PC-3 (cell line): ENCODE measurements at regions not wholly inside any gene's neighbourhood (a gene's known extent, or its start where the extent isn't known, plus 50 kb on each side); places are given as distances from the start of the nearest gene placed in this dataset.

ENCODE experiments used
- ATAC-seq: fragments of 200-7000 bp; cut with Tn5 transposase; 2 replicates; pipeline ENCODE4 v1.9.1; 2020; ENCODE audit warnings: mild to moderate bottlenecking, moderate library complexity
- BruUV-seq: library from RNA; stranded (reverse); fragments of 400-500 nt; replicated peaks from 2 replicates; lab custom pipeline; 2021; lab: Mats Ljungman, UMichigan
- CTCF ChIA-PET: fragments of 300-600 bp; sonication (Branson Sonifier 250); formaldehyde crosslinking; loops from one replicate; lab custom pipeline; 2022; ENCODE audit warnings: antibody characterized with exemption; lab: Charles Lee
- POLR2A ChIA-PET: fragments of 300-600 bp; sonication (Branson Sonifier 250); formaldehyde crosslinking; loops from one replicate; lab custom pipeline; 2022; ENCODE audit warnings: antibody characterized with exemption; ENCODE audit not compliant: unreplicated experiment; lab: Charles Lee
- DNase-seq: peaks from one replicate; pipeline ENCODE4 v3.0.0-alpha.2; 2015
- H2AFZ ChIP-seq: fragments of 300-600 bp; sonication (generic); 2 replicates; pipeline ENCODE4 v1.6.0; 2016; ENCODE audit warnings: antibody characterized with exemption, low read length
- H3F3A ChIP-seq: fragments of 300-600 bp; sonication (generic); one replicate; pipeline ENCODE4 v1.6.0; 2017; ENCODE audit warnings: antibody characterized with exemption, low read length, control low read depth, mild to moderate bottlenecking; ENCODE audit not compliant: unreplicated experiment
- H3K27ac ChIP-seq: fragments of 300-600 bp; sonication (generic); 2 replicates; pipeline ENCODE4 v1.5.1; 2016; ENCODE audit warnings: mild to moderate bottlenecking, low read length
- H3K27me3 ChIP-seq: fragments of 300-600 bp; sonication (generic); 2 replicates; pipeline ENCODE4 v1.6.1; 2016; ENCODE audit warnings: low read length, mixed read lengths
- H3K36me3 ChIP-seq: fragments of 300-600 bp; sonication (generic); 2 replicates; pipeline ENCODE4 v1.6.1; 2016; ENCODE audit warnings: low read depth, mixed run types, low read length, mixed read lengths
- H3K4me1 ChIP-seq: fragments of 300-600 bp; sonication (generic); 2 replicates; pipeline ENCODE4 v1.5.1; 2016; ENCODE audit warnings: low read length; ENCODE audit not compliant: insufficient read depth
- H3K4me2 ChIP-seq: fragments of 300-600 bp; sonication (generic); 2 replicates; pipeline ENCODE4 v1.6.0; 2016; ENCODE audit warnings: low read length
- H3K4me3 ChIP-seq: fragments of 300-600 bp; sonication (generic); 2 replicates; pipeline ENCODE4 v1.5.1; 2016; ENCODE audit warnings: mild to moderate bottlenecking, low read length, mixed read lengths
- H3K79me2 ChIP-seq: fragments of 300-600 bp; sonication (generic); 2 replicates; pipeline ENCODE4 v1.6.1; 2017; ENCODE audit warnings: low read length, mixed read lengths
- H3K9ac ChIP-seq: fragments of 300-600 bp; sonication (generic); 2 replicates; pipeline ENCODE4 v1.6.0; 2016; ENCODE audit warnings: mild to moderate bottlenecking, low read length
- H3K9me2 ChIP-seq: fragments of 300-600 bp; sonication (generic); replicated peaks from 2 replicates; pipeline ENCODE4 v1.6.1; 2016; ENCODE audit warnings: mixed run types, low read length, mixed read lengths
- H3K9me3 ChIP-seq: fragments of 300-600 bp; sonication (generic); 2 replicates; pipeline ENCODE4 v1.6.1; 2016; ENCODE audit warnings: low read length, mixed read lengths
- H4K20me1 ChIP-seq: fragments of 300-600 bp; sonication (generic); 2 replicates; pipeline ENCODE4 v1.6.1; 2016; ENCODE audit warnings: low read length, mixed read lengths
- EZH2 ChIP-seq: fragments of 300-600 bp; sonication (generic); IDR thresholded peaks from one replicate; pipeline ENCODE4 v1.6.1; 2017; ENCODE audit warnings: antibody characterized with exemption, mild to moderate bottlenecking, low read length; ENCODE audit not compliant: unreplicated experiment
- EZH2phosphoT487 ChIP-seq: fragments of 300-600 bp; sonication (generic); IDR thresholded peaks from 2 replicates; pipeline ENCODE4 v1.6.1; 2018; ENCODE audit warnings: mild to moderate bottlenecking, antibody characterized with exemption, low read length, borderline replicate concordance
- intact Hi-C: fragments of 100-400 bp; cut with micrococcal nuclease; formaldehyde crosslinking; loops from 2 replicates; pipeline ENCODE4 v1.9.0; 2023
- TF ChIP-seq, protein P1 (sequence below): fragments of 300-600 bp; sonication (generic); conservative IDR thresholded peaks from 2 replicates; pipeline ENCODE4 v1.5.1; 2017; ENCODE audit warnings: antibody characterized with exemption, low read depth, mild to moderate bottlenecking, low read length

DNA sequence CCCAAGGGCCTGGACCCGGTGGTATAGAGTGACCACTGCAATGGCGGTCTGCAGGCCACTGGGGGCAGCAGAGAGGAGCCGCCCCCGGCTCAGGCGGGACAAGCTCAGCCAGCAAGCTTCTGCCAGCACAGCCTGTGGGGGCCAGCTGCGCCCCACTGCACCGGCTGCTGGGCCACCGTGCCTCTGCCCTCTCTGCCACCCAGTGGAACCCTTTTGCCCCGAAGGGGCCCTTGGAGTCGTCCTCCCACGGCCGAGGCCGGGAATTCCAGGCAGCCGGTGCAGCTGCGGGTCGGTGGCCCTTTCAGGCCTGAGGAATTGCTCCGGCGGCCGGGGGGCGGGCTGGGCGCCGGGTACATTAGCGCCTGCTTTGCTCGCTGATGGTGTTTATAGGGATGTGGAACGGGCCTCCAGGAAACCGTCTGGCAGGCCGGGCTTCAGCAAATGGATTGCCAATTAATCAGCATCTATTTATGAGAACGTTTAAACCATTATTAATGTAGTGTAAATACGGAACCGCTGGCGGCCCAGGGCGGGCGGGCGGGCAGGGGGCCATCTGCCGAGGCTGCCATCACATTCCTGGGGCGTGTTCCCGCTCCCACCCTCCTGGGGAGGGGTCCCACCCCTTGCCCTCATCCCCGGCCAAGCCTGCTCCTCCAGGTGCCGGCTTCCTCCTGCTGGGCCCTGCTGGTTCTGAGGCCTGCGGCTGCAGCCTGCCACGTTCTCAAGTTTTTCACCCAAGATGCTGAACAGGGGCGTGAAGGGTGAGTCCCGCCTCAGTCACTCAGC is 127.4 kb downstream of the BARX1 start:
- intact Hi-C loops: loop anchor here (5.0 kb wide), 1 partner anchor 135 kb away; no protein-coding TSS in a partner anchor
- Histone ChIP-seq H3K4me1 (no peaks in the 10 kb centered on the region), H3K9ac (no peak overlapping the region), H3K36me3 (no peaks in the 10 kb centered on the region), H3K4me3 (peak overlapping the region; percentile 57; the same call in 1 of the 2 replicates), H3F3A (no peaks in the 10 kb centered on the region), H3K4me2 (peak overlapping the region; percentile 85), H3K27me3 (no peaks in the 10 kb centered on the region), H3K9me2 (no peaks in the 10 kb centered on the region), H3K9me3 (no peaks in the 10 kb centered on the region), H2AFZ (peak overlapping the region; percentile 82), H3K27ac (no peak overlapping the region), H4K20me1 (no peaks in the 10 kb centered on the region), H3K79me2 (no peaks in the 10 kb centered on the region)
- TF ChIP-seq EZH2: no peak
- TF ChIP-seq, protein P1, sequence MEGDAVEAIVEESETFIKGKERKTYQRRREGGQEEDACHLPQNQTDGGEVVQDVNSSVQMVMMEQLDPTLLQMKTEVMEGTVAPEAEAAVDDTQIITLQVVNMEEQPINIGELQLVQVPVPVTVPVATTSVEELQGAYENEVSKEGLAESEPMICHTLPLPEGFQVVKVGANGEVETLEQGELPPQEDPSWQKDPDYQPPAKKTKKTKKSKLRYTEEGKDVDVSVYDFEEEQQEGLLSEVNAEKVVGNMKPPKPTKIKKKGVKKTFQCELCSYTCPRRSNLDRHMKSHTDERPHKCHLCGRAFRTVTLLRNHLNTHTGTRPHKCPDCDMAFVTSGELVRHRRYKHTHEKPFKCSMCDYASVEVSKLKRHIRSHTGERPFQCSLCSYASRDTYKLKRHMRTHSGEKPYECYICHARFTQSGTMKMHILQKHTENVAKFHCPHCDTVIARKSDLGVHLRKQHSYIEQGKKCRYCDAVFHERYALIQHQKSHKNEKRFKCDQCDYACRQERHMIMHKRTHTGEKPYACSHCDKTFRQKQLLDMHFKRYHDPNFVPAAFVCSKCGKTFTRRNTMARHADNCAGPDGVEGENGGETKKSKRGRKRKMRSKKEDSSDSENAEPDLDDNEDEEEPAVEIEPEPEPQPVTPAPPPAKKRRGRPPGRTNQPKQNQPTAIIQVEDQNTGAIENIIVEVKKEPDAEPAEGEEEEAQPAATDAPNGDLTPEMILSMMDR: peak; percentile 66
- peak; percentile 59 for DNase-seq
- CTCF ChIA-PET: interaction anchor here (0.6 kb wide), 1 partner anchor 9 kb away, joined by 3 read pairs; no protein-coding TSS in a partner anchor
- ATAC-seq: peak; percentile 98
- no TSS peak for BruUV-seq
- POLR2A ChIA-PET: no interaction called here

DNA sequence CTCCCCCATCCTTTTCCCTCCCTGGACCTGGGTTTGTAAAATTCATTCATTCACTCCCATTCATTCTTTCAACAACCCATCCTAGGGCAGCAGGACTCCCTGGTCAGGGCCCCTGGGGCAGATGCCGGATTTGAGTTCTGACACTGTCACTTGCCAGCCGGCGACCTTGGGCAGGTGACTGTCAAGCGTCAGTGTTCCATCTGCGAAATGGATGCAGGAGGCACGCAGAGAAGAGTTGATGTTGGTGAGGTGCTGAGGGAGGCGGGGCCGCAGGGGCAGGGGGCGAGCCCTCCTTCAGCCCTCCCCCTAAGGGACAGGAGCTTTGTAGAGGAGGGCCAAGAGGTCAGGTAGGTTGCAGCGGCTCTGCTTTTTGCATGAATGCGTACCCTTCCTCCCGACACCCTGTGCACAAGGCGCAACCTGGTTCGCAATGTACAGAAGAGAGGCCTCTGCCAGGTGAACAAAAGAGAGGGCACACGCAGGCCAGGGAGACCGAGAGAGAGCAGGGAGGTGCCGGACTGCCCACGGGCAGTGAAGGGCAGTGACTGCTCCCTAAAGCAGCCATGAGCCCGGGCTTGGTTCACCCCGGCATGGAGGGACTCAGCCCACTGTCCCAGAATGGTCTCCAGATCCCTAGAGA is 128.1 kb downstream of the BARX1 start:
- no peak overlapping the region for H3K9ac ChIP-seq
- H3K79me2 ChIP-seq: no peaks in the 10 kb centered on the region
- no TSS peak for BruUV-seq
- no peak for ATAC-seq
- no peaks in the 10 kb centered on the region for H4K20me1 ChIP-seq
- H2AFZ ChIP-seq: peak overlapping the region; percentile 82; the same call in 1 of the 2 replicates
- H3K4me1 ChIP-seq: no peaks in the 10 kb centered on the region
- no peak for DNase-seq
- H3K4me2 ChIP-seq: no peak overlapping the region; the same call in 1 of the 2 replicates
- intact Hi-C loops: loop anchor here (5.0 kb wide), 1 partner anchor 135 kb away; no protein-coding TSS in a partner anchor
- H3K27ac ChIP-seq: no peak overlapping the region
- H3F3A ChIP-seq: no peaks in the 10 kb centered on the region
- H3K27me3 ChIP-seq: no peaks in the 10 kb centered on the region
- H3K9me2 ChIP-seq: no peaks in the 10 kb centered on the region
- CTCF ChIA-PET: no interaction called here
- H3K9me3 ChIP-seq: no peaks in the 10 kb centered on the region
- no peak for TF ChIP-seq EZH2
- no peak for TF ChIP-seq EZH2phosphoT487
- TF ChIP-seq, protein P1: no peak
- no peak overlapping the region for H3K4me3 ChIP-seq
- no peaks in the 10 kb centered on the region for H3K36me3 ChIP-seq
- POLR2A ChIA-PET: no interaction called here

DNA sequence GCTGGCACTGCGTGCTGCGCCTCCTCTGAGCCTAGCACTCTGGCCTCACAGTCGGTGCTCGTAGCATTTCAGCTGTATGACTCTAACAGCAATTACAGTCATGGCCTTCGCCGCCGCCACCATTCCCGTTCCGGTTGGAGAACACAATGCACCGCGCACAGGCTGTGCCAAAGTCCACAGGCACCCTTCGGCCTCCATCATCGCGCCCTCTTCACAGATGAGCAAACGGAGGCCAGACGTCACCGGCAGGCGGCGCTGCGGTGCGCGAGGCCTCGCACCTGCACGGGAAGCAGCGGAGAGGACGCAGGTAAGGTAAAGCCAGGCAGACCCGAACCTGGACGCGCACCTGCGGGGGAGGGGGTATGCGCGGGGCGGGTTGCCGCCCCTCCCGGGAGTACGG is 128.9 kb downstream of the BARX1 start:
- ChIA-PET POLR2A (no interaction called here), CTCF (no interaction called here)
- BruUV-seq: no TSS peak
- DNase-seq (no peak), ATAC-seq (no peak)
- H4K20me1 ChIP-seq: no peaks in the 10 kb centered on the region
- H3K4me2 ChIP-seq: no peak overlapping the region
- no peaks in the 10 kb centered on the region for H3K79me2 ChIP-seq
- no peaks in the 10 kb centered on the region for H3K36me3 ChIP-seq
- no peaks in the 10 kb centered on the region for H3K9me3 ChIP-seq
- H3K9me2 ChIP-seq: no peaks in the 10 kb centered on the region
- H3K9ac ChIP-seq: no peak overlapping the region
- H3K4me1 ChIP-seq: no peaks in the 10 kb centered on the region
- intact Hi-C loops: loop anchor here (5.0 kb wide), 1 partner anchor 136 kb away; no protein-coding TSS in a partner anchor
- no peak overlapping the region for H3K4me3 ChIP-seq
- H3K27me3 ChIP-seq: no peaks in the 10 kb centered on the region
- H2AFZ ChIP-seq: no peak overlapping the region
- no peak overlapping the region for H3K27ac ChIP-seq
- no peak for TF ChIP-seq EZH2
- no peak for TF ChIP-seq EZH2phosphoT487
- TF ChIP-seq, protein P1: no peak
- H3F3A ChIP-seq: no peaks in the 10 kb centered on the region
